ENCODE measurements at regions not wholly inside any gene's neighbourhood (a gene's known extent, or its start where the extent isn't known, plus 50 kb on each side); places are given as distances from the start of the nearest gene placed in this dataset.

DNA sequence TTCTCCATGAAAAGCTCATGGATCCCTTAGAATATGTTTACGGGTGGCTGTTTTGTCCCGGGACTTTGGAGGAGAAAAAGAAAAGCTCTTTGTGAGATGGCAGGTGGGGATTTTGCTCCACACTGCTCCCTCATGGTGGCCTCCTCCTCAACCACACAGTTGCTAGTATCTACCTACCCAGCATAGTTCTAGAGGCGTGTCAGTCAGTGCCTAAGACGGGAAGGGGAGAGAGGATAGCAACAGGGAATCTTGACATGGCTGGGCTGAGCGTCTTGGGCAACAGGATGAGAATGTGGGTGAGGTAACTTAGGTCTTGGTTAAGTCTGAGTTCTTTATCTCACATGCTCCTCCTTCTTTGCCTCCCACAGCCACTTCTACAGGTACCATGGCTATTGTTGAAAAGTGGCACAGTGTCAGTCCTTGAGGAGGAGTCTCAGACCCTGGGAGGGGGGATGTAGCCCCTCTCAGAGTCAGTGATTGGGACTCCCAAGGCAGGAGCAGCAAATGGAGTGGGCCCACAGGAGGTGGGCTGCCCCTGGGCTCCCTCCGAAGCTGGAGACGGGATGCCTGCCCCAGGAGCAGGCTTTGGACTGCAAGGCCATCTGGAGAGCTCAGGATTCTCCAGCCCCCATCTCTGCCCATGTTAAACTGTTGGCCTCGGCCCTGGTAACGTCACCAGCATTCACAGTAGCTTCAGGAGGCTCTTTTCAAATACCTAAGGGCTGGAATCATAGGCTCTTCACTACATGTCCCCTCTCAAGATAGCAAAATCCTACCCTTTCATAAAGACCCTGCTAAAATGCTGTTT, 75.4 kb downstream of the TENT5C start:
- H3K36me3 ChIP-seq (ENCODE audit: control insufficient read depth, insufficient read depth, low read length): no peaks in the 10 kb centered on the region
- no peak overlapping the region for H4K5ac ChIP-seq (ENCODE audit: low read depth, low read length)
- H4K91ac ChIP-seq (ENCODE audit: insufficient read depth, low read depth, low read length): 0 out of 2 replicates have a peak overlapping the region, but pooled peaks have one; percentile 16
- H3K4me1 ChIP-seq (ENCODE audit: control insufficient read depth, insufficient read depth, low read length): peaks cover 14% of the 10 kb centered on the region
- no peak overlapping the region for H2AK5ac ChIP-seq (ENCODE audit: low read depth, low read length)
- H2BK20ac ChIP-seq (ENCODE audit: low read depth, low read length): 0 out of 2 replicates have a peak overlapping the region, but pooled peaks have one; percentile 37
- dilution Hi-C loops (cut with HindIII; ENCODE audit: low sequenced_read_pairs, unreplicated experiment): no loop called here
- H3K4me3 ChIP-seq (ENCODE audit: insufficient read depth, low read depth, low read length): no peak overlapping the region
- no peak overlapping the region for H3K18ac ChIP-seq (ENCODE audit: low read depth, low read length)
- H3K9ac ChIP-seq (ENCODE audit: low read depth, low read length): no peak overlapping the region
- H3K9me3 ChIP-seq (ENCODE audit: control insufficient read depth, insufficient read depth, low read length): no peaks in the 10 kb centered on the region
- no peak overlapping the region for H4K8ac ChIP-seq (ENCODE audit: low read depth in 2 of 2, low read length in 2 of 2)
- intact Hi-C loops (cut with micrococcal nuclease): no loop called here
- no peak overlapping the region for H2BK5ac ChIP-seq (ENCODE audit: low read depth, low read length, poor library complexity, severe bottlenecking)
- BruUV-seq (replicated peaks): no TSS peak
- H3K4me2 ChIP-seq (ENCODE audit: low read depth, low read length): no peak overlapping the region
- H3K79me1 ChIP-seq (ENCODE audit: low read depth in 1 of 2, low read length in 2 of 2): peaks cover 0 to 6% of the 10 kb centered on the region in 2 experiments; a peak in 1 of 4 replicates
- WGBS, 2 experiments (ENCODE audit: extremely low coverage in 2 of 2, insufficient read length in 1 of 2): 92% methylated on average over 2 of the region's 9 CpGs; no CpG with 5 or more reads in 1 of the 2 experiments
- ChIA-PET CTCF (no interaction called here), POLR2A (ENCODE audit: unreplicated experiment) (no interaction called here)
- no peaks in the 10 kb centered on the region for H3K27me3 ChIP-seq (ENCODE audit: control insufficient read depth, insufficient read depth, low read length)
- H3K56ac ChIP-seq (ENCODE audit: extremely low read depth, insufficient read depth, low read length): no peak overlapping the region
- no peak overlapping the region for H2AK9ac ChIP-seq (replicated peaks; ENCODE audit: low read depth, low read length, poor library complexity)
- in situ Hi-C loops (cut with MboI; ENCODE audit: low sequenced_read_pairs): no loop called here
- H3K27ac ChIP-seq (ENCODE audit: insufficient read depth, low read length): no peak overlapping the region
- H3K23ac ChIP-seq (ENCODE audit: low read depth, low read length): no peak overlapping the region
- ATAC-seq (ENCODE audit: low read depth): no peak
- TF ChIP-seq, protein P1, sequence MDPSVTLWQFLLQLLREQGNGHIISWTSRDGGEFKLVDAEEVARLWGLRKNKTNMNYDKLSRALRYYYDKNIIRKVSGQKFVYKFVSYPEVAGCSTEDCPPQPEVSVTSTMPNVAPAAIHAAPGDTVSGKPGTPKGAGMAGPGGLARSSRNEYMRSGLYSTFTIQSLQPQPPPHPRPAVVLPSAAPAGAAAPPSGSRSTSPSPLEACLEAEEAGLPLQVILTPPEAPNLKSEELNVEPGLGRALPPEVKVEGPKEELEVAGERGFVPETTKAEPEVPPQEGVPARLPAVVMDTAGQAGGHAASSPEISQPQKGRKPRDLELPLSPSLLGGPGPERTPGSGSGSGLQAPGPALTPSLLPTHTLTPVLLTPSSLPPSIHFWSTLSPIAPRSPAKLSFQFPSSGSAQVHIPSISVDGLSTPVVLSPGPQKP (IDR thresholded peaks at IDR 0.05; ENCODE audit: borderline replicate concordance, low read depth, low read length): no peak
- no peak for TF ChIP-seq BHLHE40 (IDR thresholded peaks at IDR 0.05; ENCODE audit: low read depth, low read length)
- TF ChIP-seq CHD1 (IDR thresholded peaks at IDR 0.05; ENCODE audit: low read depth, low read length): no peak
- TF ChIP-seq SMC3 (IDR thresholded peaks at IDR 0.05; ENCODE audit: low read depth, low read length): no peak
- TF ChIP-seq CTCF (conservative IDR thresholded peaks at IDR 0.05; ENCODE audit: low read depth, low read length): no peak
- TF ChIP-seq RFX5 (IDR thresholded peaks at IDR 0.05; ENCODE audit: low read depth, low read length): no peak
- TF ChIP-seq MAFK (IDR thresholded peaks at IDR 0.05; ENCODE audit: low read depth, low read length): no peak
- TF ChIP-seq CEBPB (IDR thresholded peaks at IDR 0.05; ENCODE audit: low read depth, low read length): no peak
- no peak for TF ChIP-seq MAZ (IDR thresholded peaks at IDR 0.05; ENCODE audit: borderline replicate concordance, low read depth, low read length)
- TF ChIP-seq FOS (IDR thresholded peaks at IDR 0.05; ENCODE audit: low read depth, low read length): no peak
- no peak for TF ChIP-seq USF2 (IDR thresholded peaks at IDR 0.05; ENCODE audit: low read depth, low read length)
- no peak for TF ChIP-seq NFE2L2 (IDR thresholded peaks at IDR 0.05; ENCODE audit: low read depth, low read length)
- no peak for TF ChIP-seq RCOR1 (IDR thresholded peaks at IDR 0.05; ENCODE audit: insufficient replicate concordance, low read length)
- TF ChIP-seq POLR2A (IDR thresholded peaks at IDR 0.05; ENCODE audit: low read depth, low read length): no peak
- H3K9me1 ChIP-seq (ENCODE audit: insufficient read depth, low read length): peaks cover 19% of the 10 kb centered on the region
- H4K20me1 ChIP-seq (ENCODE audit: insufficient read depth, low read length): no peaks in the 10 kb centered on the region
- H2AFZ ChIP-seq (replicated peaks; ENCODE audit: low read length, poor library complexity): no peak overlapping the region
- no peak overlapping the region for H3K4ac ChIP-seq (ENCODE audit: low read depth, low read length)
- 0 out of 2 replicates have a peak overlapping the region, but pooled peaks have one; percentile 25 for H3K14ac ChIP-seq (replicated peaks; ENCODE audit: low read depth, low read length)
- H2BK120ac ChIP-seq (ENCODE audit: low read depth, low read length): no peak overlapping the region
- no peak overlapping the region for H2BK15ac ChIP-seq (ENCODE audit: low read depth, low read length)
- no peak for DNase-seq

Measured in IMR-90 (cell line).